Progenitor cell of endocrine pancreas (in vitro differentiated cells): ENCODE measurements at regions not wholly inside any gene's neighbourhood (a gene's known extent, or its start where the extent isn't known, plus 50 kb on each side); places are given as distances from the start of the nearest gene placed in this dataset.

Experiments
- DNase-seq: peaks from one replicate; pipeline ENCODE4 v3.0.0; 2021; ENCODE audit warnings: low spot score; ENCODE audit not compliant: unreplicated experiment
- H3K27ac Mint-ChIP-seq: 2 replicates; pipeline ENCODE4 v1.8.0; 2021; ENCODE audit warnings: mild to moderate bottlenecking, moderate library complexity, mixed read lengths
- H3K27me3 Mint-ChIP-seq: 2 replicates; pipeline ENCODE4 v1.8.0; 2021; ENCODE audit warnings: mixed read lengths
- H3K36me3 Mint-ChIP-seq: 2 replicates; pipeline ENCODE4 v1.8.0; 2022; ENCODE audit warnings: mixed read lengths; ENCODE audit not compliant: insufficient read depth
- H3K4me1 Mint-ChIP-seq: 2 replicates; pipeline ENCODE4 v1.8.0; 2021; ENCODE audit warnings: low read depth, mixed read lengths
- H3K4me3 Mint-ChIP-seq: 2 replicates; pipeline ENCODE4 v1.8.0; 2021; ENCODE audit warnings: low read depth, mild to moderate bottlenecking, moderate library complexity, mixed read lengths
- H3K9me3 Mint-ChIP-seq: 2 replicates; pipeline ENCODE4 v1.8.0; 2021; ENCODE audit warnings: low read depth, mixed read lengths
- CTCF ChIP-seq: fragments of 200-600 bp; sonication (generic); IDR thresholded peaks from one replicate; pipeline ENCODE4 v1.5.0; 2021; ENCODE audit warnings: antibody characterized with exemption, mild to moderate bottlenecking; ENCODE audit not compliant: unreplicated experiment

GRCh38 chr4:187256897-187257296, 533.2 kb upstream of the FAT1 start:
- Mint-ChIP-seq H3K4me1 (peaks cover 5% of the 10 kb centered on the region), H3K27me3 (no peaks in the 10 kb centered on the region), H3K4me3 (no peak overlapping the region), H3K27ac (no peak overlapping the region), H3K9me3 (peaks cover 3% of the 10 kb centered on the region), H3K36me3 (no peaks in the 10 kb centered on the region)
- TF ChIP-seq CTCF = no peak
- no peak for DNase-seq

GRCh38 chr4:187258651-187259401, 535.2 kb upstream of the FAT1 start:
- Mint-ChIP-seq H3K27ac (no peak overlapping the region), H3K9me3 (no peaks in the 10 kb centered on the region), H3K4me1 (peaks cover 2% of the 10 kb centered on the region), H3K36me3 (no peaks in the 10 kb centered on the region), H3K27me3 (no peaks in the 10 kb centered on the region), H3K4me3 (no peak overlapping the region)
- no peak for DNase-seq
- no peak for TF ChIP-seq CTCF

GRCh38 chr4:187268940-187269339, 545.3 kb upstream of the FAT1 start:
- no peaks in the 10 kb centered on the region for H3K27me3 Mint-ChIP-seq
- DNase-seq = no peak
- H3K4me3 Mint-ChIP-seq = no peak overlapping the region
- no peaks in the 10 kb centered on the region for H3K36me3 Mint-ChIP-seq
- H3K9me3 Mint-ChIP-seq = no peaks in the 10 kb centered on the region
- no peak for TF ChIP-seq CTCF
- peaks cover 5% of the 10 kb centered on the region for H3K4me1 Mint-ChIP-seq
- H3K27ac Mint-ChIP-seq = no peak overlapping the region

GRCh38 chr4:187270154-187270553, 546.5 kb upstream of the FAT1 start:
- Mint-ChIP-seq H3K4me1 (peaks cover 5% of the 10 kb centered on the region), H3K9me3 (no peaks in the 10 kb centered on the region), H3K4me3 (no peak overlapping the region), H3K27ac (no peak overlapping the region), H3K27me3 (no peaks in the 10 kb centered on the region), H3K36me3 (no peaks in the 10 kb centered on the region)
- DNase-seq = no peak
- TF ChIP-seq CTCF = no peak

GRCh38 chr4:187271848-187272247, 548.2 kb upstream of the FAT1 start:
- Mint-ChIP-seq H3K4me3 (no peak overlapping the region), H3K36me3 (no peaks in the 10 kb centered on the region), H3K27ac (no peak overlapping the region), H3K4me1 (peaks cover 5% of the 10 kb centered on the region), H3K27me3 (no peaks in the 10 kb centered on the region), H3K9me3 (no peaks in the 10 kb centered on the region)
- DNase-seq = no peak
- no peak for TF ChIP-seq CTCF
